ENCODE measurements at regions not wholly inside any gene's neighbourhood (a gene's known extent, or its start where the extent isn't known, plus 50 kb on each side); places are given as distances from the start of the nearest gene placed in this dataset.

DNA sequence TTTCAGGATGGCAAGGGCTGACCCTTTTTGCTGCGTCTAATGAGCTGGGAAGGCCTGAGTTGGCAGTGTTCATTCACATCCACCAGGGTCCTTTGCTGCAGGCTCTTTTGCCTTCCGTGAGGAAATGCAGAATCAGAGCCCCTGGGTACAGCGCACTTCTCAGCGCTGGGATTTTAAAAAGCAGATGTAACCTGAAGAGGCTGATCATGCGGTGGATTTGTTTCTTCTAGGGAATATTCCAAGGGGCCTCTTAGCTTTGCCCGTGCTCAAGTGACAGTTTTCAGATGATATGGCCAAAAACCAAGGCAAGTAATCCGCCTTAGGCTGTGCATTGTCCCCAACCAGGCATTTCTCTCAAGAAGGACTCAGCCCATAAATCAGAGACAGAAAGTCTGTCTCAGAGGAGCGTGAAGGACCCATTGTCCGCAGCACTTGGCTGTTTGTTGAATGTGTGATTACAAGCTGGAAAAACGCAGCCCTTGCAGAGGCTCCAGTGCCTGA lies 237.6 kb downstream of the PTPRC start:
- no peak for DNase-seq (ENCODE audit: low read depth)
- H3K4me3 ChIP-seq (ENCODE audit: low read depth, low read length) = no peak overlapping the region

DNA sequence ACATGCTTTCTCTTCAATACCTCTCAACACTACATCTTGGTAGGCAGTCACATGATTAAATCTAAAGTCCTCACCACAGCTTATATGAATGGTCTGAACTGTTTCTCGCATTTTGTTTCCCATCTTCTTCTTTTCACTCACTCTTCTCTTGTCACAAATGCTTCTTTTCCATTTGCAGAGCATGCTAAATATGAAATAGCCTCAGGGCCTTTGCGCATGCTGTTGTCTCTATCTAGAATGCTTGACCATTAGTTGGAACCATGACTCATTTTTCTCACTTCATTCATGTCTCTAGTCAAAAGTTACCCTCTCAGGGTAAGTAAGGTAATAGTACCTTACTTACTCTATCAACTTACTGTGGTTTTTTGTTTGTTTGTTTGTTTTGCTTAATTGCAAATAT lies 239.7 kb downstream of the PTPRC start:
- TF ChIP-seq, protein P1, sequence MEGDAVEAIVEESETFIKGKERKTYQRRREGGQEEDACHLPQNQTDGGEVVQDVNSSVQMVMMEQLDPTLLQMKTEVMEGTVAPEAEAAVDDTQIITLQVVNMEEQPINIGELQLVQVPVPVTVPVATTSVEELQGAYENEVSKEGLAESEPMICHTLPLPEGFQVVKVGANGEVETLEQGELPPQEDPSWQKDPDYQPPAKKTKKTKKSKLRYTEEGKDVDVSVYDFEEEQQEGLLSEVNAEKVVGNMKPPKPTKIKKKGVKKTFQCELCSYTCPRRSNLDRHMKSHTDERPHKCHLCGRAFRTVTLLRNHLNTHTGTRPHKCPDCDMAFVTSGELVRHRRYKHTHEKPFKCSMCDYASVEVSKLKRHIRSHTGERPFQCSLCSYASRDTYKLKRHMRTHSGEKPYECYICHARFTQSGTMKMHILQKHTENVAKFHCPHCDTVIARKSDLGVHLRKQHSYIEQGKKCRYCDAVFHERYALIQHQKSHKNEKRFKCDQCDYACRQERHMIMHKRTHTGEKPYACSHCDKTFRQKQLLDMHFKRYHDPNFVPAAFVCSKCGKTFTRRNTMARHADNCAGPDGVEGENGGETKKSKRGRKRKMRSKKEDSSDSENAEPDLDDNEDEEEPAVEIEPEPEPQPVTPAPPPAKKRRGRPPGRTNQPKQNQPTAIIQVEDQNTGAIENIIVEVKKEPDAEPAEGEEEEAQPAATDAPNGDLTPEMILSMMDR (IDR thresholded peaks at IDR 0.05; ENCODE audit: insufficient read depth, low read depth, low read length, missing control alignments) = no peak
- no peak overlapping the region for H3K4me3 ChIP-seq (ENCODE audit: low read depth, low read length)

More for the DNA sequence above, 237.6 kb downstream of the PTPRC start:
- TF ChIP-seq, protein P1 (IDR thresholded peaks at IDR 0.05; ENCODE audit: insufficient read depth, low read depth, low read length, missing control alignments) = no peak

DNA sequence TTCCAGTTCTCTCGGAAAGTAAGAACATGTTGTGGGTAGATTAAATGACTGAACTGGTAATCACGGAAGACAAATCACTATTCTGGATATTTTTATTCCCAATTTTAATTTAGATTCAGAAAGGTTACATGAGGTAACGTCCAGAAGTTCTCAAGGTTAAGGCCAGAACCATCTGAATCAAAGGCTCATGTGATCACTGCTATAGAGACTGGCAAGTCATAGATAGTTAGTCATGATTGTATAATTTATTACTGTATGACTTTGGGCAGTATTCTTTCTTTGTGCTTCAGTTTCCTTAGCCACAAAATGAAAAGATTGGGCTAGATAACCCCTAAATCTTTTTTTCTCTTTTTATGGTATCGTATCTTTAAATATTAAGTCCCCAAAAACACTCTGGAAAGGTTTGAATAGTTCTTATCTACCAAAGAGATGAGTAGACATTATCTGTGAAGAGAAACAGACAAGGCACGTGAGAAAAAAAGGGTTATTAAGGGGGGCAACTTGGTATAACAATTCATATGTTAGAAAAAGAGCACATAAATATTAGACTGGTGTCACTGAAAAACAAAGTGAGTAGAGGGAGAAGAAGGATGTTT lies 241.0 kb downstream of the PTPRC start:
- TF ChIP-seq, protein P1 (IDR thresholded peaks at IDR 0.05; ENCODE audit: insufficient read depth, low read depth, low read length, missing control alignments) = no peak
- H3K4me3 ChIP-seq (ENCODE audit: low read depth, low read length) = no peak overlapping the region
- DNase-seq (ENCODE audit: low read depth) = no peak

More for the DNA sequence above, 239.7 kb downstream of the PTPRC start:
- no peak for DNase-seq (ENCODE audit: low read depth)

DNA sequence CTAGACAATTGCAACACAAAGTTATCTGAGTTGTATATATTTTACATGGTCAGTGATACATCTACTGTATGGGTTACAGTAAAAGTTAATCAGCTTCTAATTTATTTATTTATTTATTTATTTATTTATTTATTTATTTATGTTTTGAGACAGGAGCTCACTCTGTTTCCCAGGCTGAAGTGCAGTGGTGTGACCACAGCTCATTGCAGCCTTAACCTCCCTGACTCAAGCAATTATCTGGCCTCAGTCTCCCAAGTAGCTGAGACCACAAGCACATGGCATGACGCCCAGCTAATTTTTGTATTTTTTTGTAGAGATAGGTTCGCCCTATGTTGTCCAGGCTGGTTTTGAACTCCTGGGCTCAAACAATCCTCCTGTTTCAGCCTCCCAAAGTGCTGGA lies 241.6 kb downstream of the PTPRC start:
- TF ChIP-seq, protein P1 (IDR thresholded peaks at IDR 0.05; ENCODE audit: insufficient read depth, low read depth, low read length, missing control alignments) = no peak
- DNase-seq (ENCODE audit: low read depth) = no peak
- H3K4me3 ChIP-seq (ENCODE audit: low read depth, low read length) = no peak overlapping the region

DNA sequence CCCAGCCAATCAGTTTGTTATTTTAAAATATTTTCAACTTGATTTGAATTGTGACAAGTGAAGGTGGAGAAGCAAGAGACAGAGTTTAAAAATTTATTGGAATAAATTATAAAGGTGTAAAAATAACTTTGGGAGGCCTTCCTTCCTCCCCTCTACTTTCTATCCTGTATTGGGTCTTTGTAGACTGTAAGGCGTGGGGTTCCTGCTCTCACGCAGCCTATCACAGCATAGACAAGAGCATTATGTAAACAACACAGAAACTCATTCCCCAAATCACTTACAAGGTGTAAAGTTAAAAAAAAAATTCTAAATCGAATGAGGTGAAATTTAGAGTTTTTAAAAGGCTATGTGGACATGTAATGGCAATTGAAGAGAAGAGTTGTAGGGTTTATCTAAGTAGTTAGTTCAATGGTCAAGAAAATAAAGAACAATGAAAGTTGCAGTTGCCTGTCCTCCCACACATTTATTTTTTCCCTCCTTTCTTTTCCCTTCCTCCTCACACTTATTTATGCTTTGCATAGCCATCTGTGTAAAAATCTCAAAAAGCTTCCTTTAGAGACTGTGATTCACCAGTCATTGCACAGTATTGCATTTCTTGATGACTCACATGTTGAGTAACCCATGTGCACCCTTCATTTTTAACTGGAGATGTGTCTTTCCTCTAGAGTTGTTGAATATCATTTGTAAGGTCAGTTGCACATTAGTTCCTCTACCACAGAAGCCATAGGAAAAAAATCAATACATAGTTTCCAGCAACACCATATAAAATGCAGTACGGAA lies 242.2 kb downstream of the PTPRC start:
- TF ChIP-seq, protein P1 (IDR thresholded peaks at IDR 0.05; ENCODE audit: insufficient read depth, low read depth, low read length, missing control alignments) = no peak
- no peak for DNase-seq (ENCODE audit: low read depth)
- H3K4me3 ChIP-seq (ENCODE audit: low read depth, low read length) = no peak overlapping the region

DNA sequence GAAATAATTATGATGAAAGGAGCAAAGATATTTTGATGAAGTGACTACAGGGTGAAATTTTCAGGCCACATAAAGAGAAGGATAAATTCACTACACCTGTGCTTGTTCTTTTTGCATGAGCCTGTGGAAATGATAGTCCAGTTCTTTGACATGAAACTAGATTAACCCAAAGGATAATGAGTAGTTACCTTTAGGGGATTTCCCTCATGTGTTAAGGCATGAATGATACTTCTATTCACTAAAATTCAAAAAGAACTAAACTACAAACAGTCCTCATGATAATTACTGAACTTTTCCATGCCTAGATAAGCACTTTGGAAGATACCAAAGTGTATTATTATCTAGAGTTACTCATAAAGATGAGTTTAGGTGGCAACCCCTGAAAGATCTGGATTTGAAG lies 244.3 kb downstream of the PTPRC start:
- TF ChIP-seq, protein P1 (IDR thresholded peaks at IDR 0.05; ENCODE audit: insufficient read depth, low read depth, low read length, missing control alignments) = no peak
- no peak for DNase-seq (ENCODE audit: low read depth)
- H3K4me3 ChIP-seq (ENCODE audit: low read depth, low read length) = no peak overlapping the region

Data from GM12865 (cell line).